ENCODE measurements at regions not wholly inside any gene's neighbourhood (a gene's known extent, or its start where the extent isn't known, plus 50 kb on each side); places are given as distances from the start of the nearest gene placed in this dataset.

GRCh38 chr1:114282751-114283403 is 129.2 kb upstream of the SYT6 start:
- Mint-ChIP-seq H3K27ac (no peak overlapping the region), H3K4me1 (ENCODE audit: low read depth) (no peaks in the 10 kb centered on the region), H3K36me3 (ENCODE audit: low read depth) (no peaks in the 10 kb centered on the region), H3K4me3 (no peak overlapping the region), H3K9me3 (no peaks in the 10 kb centered on the region), H3K27me3 (no peaks in the 10 kb centered on the region)
- Histone ChIP-seq H3K27ac (ENCODE audit: low read depth in 1 of 2, low read length in 2 of 2) (no peak overlapping the region), H3K4me1 (ENCODE audit: insufficient read depth, low read length) (no peaks in the 10 kb centered on the region), H3K27me3 (ENCODE audit: control insufficient read depth in 1 of 2, insufficient read depth in 2 of 2, low read length in 2 of 2) (no peaks in the 10 kb centered on the region), H3K36me3 (ENCODE audit: insufficient read depth, low read length) (no peaks in the 10 kb centered on the region), H3K4me3 (ENCODE audit: low read length) (no peak overlapping the region), H3K9me3 (ENCODE audit: control insufficient read depth in 1 of 2, insufficient read depth in 1 of 2, low read length in 2 of 2) (no peaks in the 10 kb centered on the region)
- POLR2A ChIA-PET, result interaction anchor here (0.6 to 1.3 kb wide), 3 partner anchors 12 to 275 kb away, joined by 3 to 4 read pairs (median 3); no protein-coding TSS in a partner anchor
- intact Hi-C loops (cut with DNase I, micrococcal nuclease), result loop anchor here (2.0 to 5.0 kb wide), 3 partner anchors 304 to 1476 kb away; partner anchors contain the start of gene OLFML3 (in 2 of the 2)
- peak; percentile 84 for TF ChIP-seq CTCF (IDR thresholded peaks at IDR 0.05)
- peak; percentile 70 to 91 (median 78) for DNase-seq
- peak; percentile 100 for ATAC-seq (ENCODE audit: poor library complexity)
- CTCF ChIA-PET, result interaction anchor here (0.7 to 1.6 kb wide), 14 partner anchors 9 to 447 kb away, joined by 3 to 12 read pairs (median 4); no protein-coding TSS in a partner anchor

GRCh38 chr1:114278911-114279310 is 125.2 kb upstream of the SYT6 start:
- no peaks in the 10 kb centered on the region for H3K27me3 Mint-ChIP-seq
- no peak overlapping the region for H3K4me3 Mint-ChIP-seq
- Histone ChIP-seq H3K4me3 (ENCODE audit: low read length) (no peak overlapping the region), H3K9me3 (ENCODE audit: control insufficient read depth in 1 of 2, insufficient read depth in 1 of 2, low read length in 2 of 2) (no peaks in the 10 kb centered on the region), H3K27me3 (ENCODE audit: control insufficient read depth in 1 of 2, insufficient read depth in 2 of 2, low read length in 2 of 2) (no peaks in the 10 kb centered on the region), H3K4me1 (ENCODE audit: insufficient read depth, low read length) (no peaks in the 10 kb centered on the region), H3K27ac (ENCODE audit: low read depth in 1 of 2, low read length in 2 of 2) (no peak overlapping the region), H3K36me3 (ENCODE audit: insufficient read depth, low read length) (no peaks in the 10 kb centered on the region)
- no peaks in the 10 kb centered on the region for H3K4me1 Mint-ChIP-seq (ENCODE audit: low read depth)
- H3K27ac Mint-ChIP-seq, result no peak overlapping the region
- H3K9me3 Mint-ChIP-seq, result no peaks in the 10 kb centered on the region
- no peak for TF ChIP-seq CTCF (IDR thresholded peaks at IDR 0.05)
- H3K36me3 Mint-ChIP-seq (ENCODE audit: low read depth), result no peaks in the 10 kb centered on the region
- intact Hi-C loops (cut with DNase I, micrococcal nuclease), result loop anchor here (2.0 to 10.0 kb wide), 2 partner anchors 1134 to 1138 kb away; no protein-coding TSS in a partner anchor
- POLR2A ChIA-PET, result no interaction called here
- no peak for ATAC-seq (ENCODE audit: poor library complexity)
- no peak for DNase-seq
- CTCF ChIA-PET, result no interaction called here

GRCh38 chr1:114278430-114278829 is 124.8 kb upstream of the SYT6 start:
- Histone ChIP-seq H3K27me3 (ENCODE audit: control insufficient read depth in 1 of 2, insufficient read depth in 2 of 2, low read length in 2 of 2) (no peaks in the 10 kb centered on the region), H3K4me3 (ENCODE audit: low read length) (no peak overlapping the region), H3K9me3 (ENCODE audit: control insufficient read depth in 1 of 2, insufficient read depth in 1 of 2, low read length in 2 of 2) (no peaks in the 10 kb centered on the region), H3K27ac (ENCODE audit: low read depth in 1 of 2, low read length in 2 of 2) (no peak overlapping the region), H3K36me3 (ENCODE audit: insufficient read depth, low read length) (no peaks in the 10 kb centered on the region), H3K4me1 (ENCODE audit: insufficient read depth, low read length) (no peaks in the 10 kb centered on the region)
- no peaks in the 10 kb centered on the region for H3K9me3 Mint-ChIP-seq
- intact Hi-C loops (cut with DNase I, micrococcal nuclease), result loop anchor here (2.0 to 10.0 kb wide), 2 partner anchors 1134 to 1138 kb away; no protein-coding TSS in a partner anchor
- DNase-seq (no peak), ATAC-seq (ENCODE audit: poor library complexity) (no peak)
- H3K4me3 Mint-ChIP-seq, result no peak overlapping the region
- CTCF ChIA-PET, result no interaction called here
- POLR2A ChIA-PET, result interaction anchor here (0.9 kb wide), 1 partner anchor 23 kb away, joined by 5 read pairs; no protein-coding TSS in a partner anchor
- H3K27me3 Mint-ChIP-seq, result no peaks in the 10 kb centered on the region
- H3K27ac Mint-ChIP-seq, result no peak overlapping the region
- no peak for TF ChIP-seq CTCF (IDR thresholded peaks at IDR 0.05)
- no peaks in the 10 kb centered on the region for H3K36me3 Mint-ChIP-seq (ENCODE audit: low read depth)
- H3K4me1 Mint-ChIP-seq (ENCODE audit: low read depth), result no peaks in the 10 kb centered on the region
